ENCODE measurements at regions not wholly inside any gene's neighbourhood (a gene's known extent, or its start where the extent isn't known, plus 50 kb on each side); places are given as distances from the start of the nearest gene placed in this dataset.

DNA sequence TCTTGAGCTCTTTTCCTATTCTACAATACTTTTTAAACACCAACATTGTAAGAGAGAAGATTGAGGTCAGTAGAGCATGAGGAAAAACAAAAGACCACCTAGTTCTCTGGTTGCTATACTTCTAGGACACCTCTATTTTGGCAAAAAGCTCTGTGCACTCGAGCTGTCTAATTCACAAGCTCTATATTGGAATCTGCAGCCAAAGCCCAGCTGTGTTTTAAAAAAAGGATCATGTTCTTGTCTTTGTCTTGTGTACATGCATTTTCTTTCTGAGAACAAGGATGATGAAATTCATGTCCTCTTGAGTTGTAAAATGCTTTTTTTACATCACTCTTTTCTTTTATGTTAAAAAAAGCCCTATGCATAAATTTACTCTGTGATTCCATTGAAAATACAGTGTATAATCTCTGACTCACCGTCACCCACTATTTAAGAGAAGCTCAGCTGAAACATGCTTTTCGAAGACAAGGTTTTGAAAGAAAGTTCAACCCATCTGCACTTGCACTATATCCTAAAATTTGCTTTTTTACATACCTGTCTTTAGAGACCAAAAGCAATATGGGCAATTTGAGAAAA is 215.5 kb upstream of the VSTM2A start:
- H3K9me3 ChIP-seq (ENCODE audit: low read length): no peaks in the 10 kb centered on the region
- H4K20me1 ChIP-seq (ENCODE audit: low read length): no peaks in the 10 kb centered on the region
- no peaks in the 10 kb centered on the region for H3K4me1 ChIP-seq (ENCODE audit: insufficient read depth, low read length)
- intact Hi-C loops (cut with micrococcal nuclease): no loop called here
- no peaks in the 10 kb centered on the region for H3K9me2 ChIP-seq (replicated peaks; ENCODE audit: low read length)
- H3K36me3 ChIP-seq (ENCODE audit: low read depth, low read length): no peaks in the 10 kb centered on the region
- H3K79me2 ChIP-seq (ENCODE audit: low read length): no peaks in the 10 kb centered on the region
- ChIA-PET POLR2A (ENCODE audit: unreplicated experiment) (no interaction called here), CTCF (no interaction called here)
- TF ChIP-seq EZH2 (IDR thresholded peaks at IDR 0.05; ENCODE audit: low read length, unreplicated experiment) (no peak), EZH2phosphoT487 (IDR thresholded peaks at IDR 0.05; ENCODE audit: borderline replicate concordance, low read length) (no peak)
- TF ChIP-seq, protein P1, sequence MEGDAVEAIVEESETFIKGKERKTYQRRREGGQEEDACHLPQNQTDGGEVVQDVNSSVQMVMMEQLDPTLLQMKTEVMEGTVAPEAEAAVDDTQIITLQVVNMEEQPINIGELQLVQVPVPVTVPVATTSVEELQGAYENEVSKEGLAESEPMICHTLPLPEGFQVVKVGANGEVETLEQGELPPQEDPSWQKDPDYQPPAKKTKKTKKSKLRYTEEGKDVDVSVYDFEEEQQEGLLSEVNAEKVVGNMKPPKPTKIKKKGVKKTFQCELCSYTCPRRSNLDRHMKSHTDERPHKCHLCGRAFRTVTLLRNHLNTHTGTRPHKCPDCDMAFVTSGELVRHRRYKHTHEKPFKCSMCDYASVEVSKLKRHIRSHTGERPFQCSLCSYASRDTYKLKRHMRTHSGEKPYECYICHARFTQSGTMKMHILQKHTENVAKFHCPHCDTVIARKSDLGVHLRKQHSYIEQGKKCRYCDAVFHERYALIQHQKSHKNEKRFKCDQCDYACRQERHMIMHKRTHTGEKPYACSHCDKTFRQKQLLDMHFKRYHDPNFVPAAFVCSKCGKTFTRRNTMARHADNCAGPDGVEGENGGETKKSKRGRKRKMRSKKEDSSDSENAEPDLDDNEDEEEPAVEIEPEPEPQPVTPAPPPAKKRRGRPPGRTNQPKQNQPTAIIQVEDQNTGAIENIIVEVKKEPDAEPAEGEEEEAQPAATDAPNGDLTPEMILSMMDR (conservative IDR thresholded peaks at IDR 0.05; ENCODE audit: low read depth, low read length): no peak
- no peak overlapping the region for H3K27ac ChIP-seq (ENCODE audit: low read length)
- no TSS peak for BruUV-seq (replicated peaks)
- no peak overlapping the region for H3K9ac ChIP-seq (ENCODE audit: low read length)
- H3K27me3 ChIP-seq (ENCODE audit: low read length): no peaks in the 10 kb centered on the region
- H3F3A ChIP-seq (ENCODE audit: low read length, unreplicated experiment): no peaks in the 10 kb centered on the region
- DNase-seq (no peak), ATAC-seq (no peak)
- no peak overlapping the region for H3K4me2 ChIP-seq (ENCODE audit: low read length)
- no peak overlapping the region for H2AFZ ChIP-seq (ENCODE audit: low read length)
- H3K4me3 ChIP-seq (ENCODE audit: low read length): no peak overlapping the region

DNA sequence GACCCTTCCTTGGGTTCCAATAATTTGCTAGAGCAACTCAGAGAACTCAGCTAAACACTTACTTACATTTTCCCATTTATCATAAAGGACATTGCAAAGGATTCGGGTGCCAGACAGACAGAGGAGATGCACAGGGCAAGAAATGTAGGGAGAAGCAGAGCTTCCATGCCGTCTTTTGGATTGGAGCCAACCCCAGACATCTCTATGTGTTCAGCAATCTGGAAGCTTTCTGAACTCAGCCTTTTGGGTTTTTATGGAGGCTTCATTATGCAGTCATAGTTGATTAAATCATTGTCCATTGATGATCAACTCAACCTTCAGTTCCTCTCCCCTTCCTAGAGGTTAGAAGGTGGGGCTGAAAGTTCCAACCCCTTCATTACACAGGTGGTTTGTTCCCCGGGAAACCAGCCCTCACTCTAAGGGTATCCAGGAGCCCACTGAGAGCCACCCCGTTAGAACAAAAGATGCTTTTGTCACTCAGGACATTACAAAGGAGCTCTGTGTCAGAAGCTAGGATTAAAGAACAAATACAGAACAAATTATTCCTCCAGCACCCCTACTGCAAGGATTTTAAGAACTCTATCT is 211.9 kb upstream of the VSTM2A start:
- no peaks in the 10 kb centered on the region for H3K79me2 ChIP-seq (ENCODE audit: low read length)
- no peaks in the 10 kb centered on the region for H3F3A ChIP-seq (ENCODE audit: low read length, unreplicated experiment)
- ATAC-seq: no peak
- CTCF ChIA-PET: no interaction called here
- no peaks in the 10 kb centered on the region for H3K9me2 ChIP-seq (replicated peaks; ENCODE audit: low read length)
- no peak overlapping the region for H2AFZ ChIP-seq (ENCODE audit: low read length)
- no peaks in the 10 kb centered on the region for H4K20me1 ChIP-seq (ENCODE audit: low read length)
- no peaks in the 10 kb centered on the region for H3K4me1 ChIP-seq (ENCODE audit: insufficient read depth, low read length)
- H3K27ac ChIP-seq (ENCODE audit: low read length): no peak overlapping the region
- H3K4me2 ChIP-seq (ENCODE audit: low read length): no peak overlapping the region
- POLR2A ChIA-PET (ENCODE audit: unreplicated experiment): no interaction called here
- no peak overlapping the region for H3K9ac ChIP-seq (ENCODE audit: low read length)
- H3K4me3 ChIP-seq (ENCODE audit: low read length): no peak overlapping the region
- BruUV-seq (replicated peaks): no TSS peak
- no peaks in the 10 kb centered on the region for H3K9me3 ChIP-seq (ENCODE audit: low read length)
- no peak for TF ChIP-seq EZH2phosphoT487 (IDR thresholded peaks at IDR 0.05; ENCODE audit: borderline replicate concordance, low read length)
- TF ChIP-seq, protein P1 (conservative IDR thresholded peaks at IDR 0.05; ENCODE audit: low read depth, low read length): no peak
- no peak for TF ChIP-seq EZH2 (IDR thresholded peaks at IDR 0.05; ENCODE audit: low read length, unreplicated experiment)
- DNase-seq: no peak
- no peaks in the 10 kb centered on the region for H3K36me3 ChIP-seq (ENCODE audit: low read depth, low read length)
- H3K27me3 ChIP-seq (ENCODE audit: low read length): no peaks in the 10 kb centered on the region
- intact Hi-C loops (cut with micrococcal nuclease): no loop called here

DNA sequence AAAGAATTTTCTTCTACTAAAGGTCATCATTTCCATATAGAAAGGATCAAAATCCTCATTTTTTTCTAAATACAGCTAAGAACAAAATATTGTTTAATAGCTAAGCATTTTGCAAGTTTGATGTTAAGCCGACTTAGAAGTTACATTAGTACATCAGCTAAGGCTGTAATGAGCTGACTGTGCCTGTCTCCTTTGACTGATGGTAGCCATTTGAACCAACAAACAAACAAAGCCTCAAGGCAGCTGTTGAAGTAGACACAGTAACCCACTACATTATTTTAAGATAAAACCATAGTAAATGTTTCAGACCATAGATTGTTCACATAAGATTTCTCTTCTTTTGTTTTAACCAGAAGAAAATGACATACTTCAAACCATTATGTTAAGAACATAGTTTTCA is 210.9 kb upstream of the VSTM2A start:
- H3K4me1 ChIP-seq (ENCODE audit: insufficient read depth, low read length): no peaks in the 10 kb centered on the region
- no peak overlapping the region for H3K4me2 ChIP-seq (ENCODE audit: low read length)
- H3F3A ChIP-seq (ENCODE audit: low read length, unreplicated experiment): no peaks in the 10 kb centered on the region
- no peaks in the 10 kb centered on the region for H4K20me1 ChIP-seq (ENCODE audit: low read length)
- ATAC-seq: no peak
- no peaks in the 10 kb centered on the region for H3K36me3 ChIP-seq (ENCODE audit: low read depth, low read length)
- no peaks in the 10 kb centered on the region for H3K9me3 ChIP-seq (ENCODE audit: low read length)
- ChIA-PET CTCF (no interaction called here), POLR2A (ENCODE audit: unreplicated experiment) (no interaction called here)
- H3K27ac ChIP-seq (ENCODE audit: low read length): no peak overlapping the region
- no peak overlapping the region for H3K9ac ChIP-seq (ENCODE audit: low read length)
- intact Hi-C loops (cut with micrococcal nuclease): no loop called here
- H3K79me2 ChIP-seq (ENCODE audit: low read length): no peaks in the 10 kb centered on the region
- no peak overlapping the region for H3K4me3 ChIP-seq (ENCODE audit: low read length)
- no peaks in the 10 kb centered on the region for H3K9me2 ChIP-seq (replicated peaks; ENCODE audit: low read length)
- TF ChIP-seq, protein P1 (conservative IDR thresholded peaks at IDR 0.05; ENCODE audit: low read depth, low read length): no peak
- TF ChIP-seq EZH2phosphoT487 (IDR thresholded peaks at IDR 0.05; ENCODE audit: borderline replicate concordance, low read length) (no peak), EZH2 (IDR thresholded peaks at IDR 0.05; ENCODE audit: low read length, unreplicated experiment) (no peak)
- no peak for DNase-seq
- H3K27me3 ChIP-seq (ENCODE audit: low read length): no peaks in the 10 kb centered on the region
- BruUV-seq (replicated peaks): no TSS peak
- no peak overlapping the region for H2AFZ ChIP-seq (ENCODE audit: low read length)
